Cortex of kidney (tissue), 1 donor: ENCODE measurements at regions not wholly inside any gene's neighbourhood (a gene's known extent, or its start where the extent isn't known, plus 50 kb on each side); places are given as distances from the start of the nearest gene placed in this dataset.
"Not testable (repeated sequence)": the region's sequence is repeated elsewhere in the genome, so short reads cannot be mapped to it uniquely, and the experiment has no call there.

Source experiments
- DNase-seq: peaks from one replicate; lab custom pipeline; 2025; lab: John Stamatoyannopoulos, UW

DNA sequence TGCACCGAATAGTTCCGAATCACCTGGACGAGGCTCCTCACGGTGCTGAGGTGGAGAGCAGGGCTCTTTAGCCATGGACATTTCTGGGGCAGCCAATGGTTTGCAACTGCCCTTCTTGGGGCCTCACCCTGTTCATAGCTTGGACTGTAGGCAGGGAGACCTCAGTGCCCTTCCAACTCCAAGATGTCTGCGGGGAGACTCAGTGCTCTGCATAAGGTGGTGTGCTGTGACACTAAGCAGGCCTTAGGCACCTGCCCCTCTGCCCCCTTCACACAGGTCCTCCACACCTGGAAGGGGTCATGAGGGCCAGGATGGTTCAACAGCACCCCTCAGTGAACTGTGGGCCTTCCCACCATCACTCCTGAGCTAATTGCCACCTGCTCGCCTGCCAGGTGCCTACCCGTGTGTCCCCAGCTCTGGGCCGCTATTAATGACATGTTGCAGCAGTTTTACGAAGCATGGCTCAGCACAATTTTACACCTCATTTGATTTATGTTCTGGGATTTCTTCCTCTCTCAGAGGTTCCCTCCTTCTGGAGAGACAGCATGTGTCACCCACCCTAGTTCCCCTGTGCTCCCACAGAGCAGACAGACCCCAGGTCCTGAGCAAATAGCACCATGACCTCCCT lies 101.2 kb upstream of the SMAD3 start:
- no peak for DNase-seq

DNA sequence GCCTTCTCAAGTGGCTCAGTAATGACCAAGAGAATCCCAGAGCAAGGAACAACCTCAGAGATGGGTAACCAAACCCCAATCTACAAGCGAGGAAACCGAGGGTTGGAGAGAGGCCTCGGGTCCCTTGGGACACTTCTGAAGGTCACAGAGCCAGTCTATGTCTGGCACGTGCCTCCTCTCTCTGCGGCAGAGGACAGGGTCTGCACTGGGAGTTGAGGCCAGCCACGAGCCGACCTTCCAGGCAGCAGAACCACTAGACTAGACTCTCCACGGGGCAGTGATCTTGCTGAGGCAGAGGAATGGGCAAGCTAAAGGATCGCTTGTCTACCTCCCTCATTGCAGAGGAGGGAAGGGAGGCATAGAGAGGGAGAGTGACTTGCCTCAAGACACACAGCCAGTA lies 100.6 kb upstream of the SMAD3 start:
- DNase-seq = no peak

DNA sequence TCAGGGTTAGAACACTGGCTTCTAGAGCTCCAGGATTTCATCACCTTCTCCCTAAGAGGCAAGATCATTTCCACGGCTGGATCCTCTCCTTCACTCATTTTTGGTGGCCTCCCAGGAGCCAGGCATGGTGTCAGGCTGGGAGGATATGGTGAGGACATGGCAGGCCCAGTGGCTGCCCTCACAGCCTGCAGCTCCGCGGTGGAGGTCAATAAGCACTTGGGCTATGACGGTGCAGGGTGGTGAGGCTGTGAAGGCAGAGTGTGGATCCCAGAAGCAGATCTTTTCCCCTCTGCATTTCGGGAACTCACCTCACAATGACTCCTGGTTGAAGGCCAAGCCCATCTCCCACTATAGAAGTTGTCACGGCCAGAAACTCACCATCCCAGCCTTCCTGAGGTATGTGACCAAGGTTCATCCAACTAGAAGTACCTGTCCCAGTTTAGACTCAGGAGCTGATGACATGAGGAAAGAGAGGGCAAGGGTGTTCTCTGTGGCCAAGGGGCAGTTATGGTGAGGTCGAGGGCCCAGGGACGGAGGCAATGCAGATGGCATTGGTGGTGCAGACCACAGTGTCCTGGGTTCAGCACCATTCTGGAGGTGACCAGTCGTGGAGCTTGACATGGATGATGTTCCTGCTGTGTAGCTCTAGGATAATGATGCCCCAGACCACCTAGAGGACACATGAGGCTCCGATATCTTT lies 100.1 kb upstream of the SMAD3 start:
- no peak for DNase-seq

DNA sequence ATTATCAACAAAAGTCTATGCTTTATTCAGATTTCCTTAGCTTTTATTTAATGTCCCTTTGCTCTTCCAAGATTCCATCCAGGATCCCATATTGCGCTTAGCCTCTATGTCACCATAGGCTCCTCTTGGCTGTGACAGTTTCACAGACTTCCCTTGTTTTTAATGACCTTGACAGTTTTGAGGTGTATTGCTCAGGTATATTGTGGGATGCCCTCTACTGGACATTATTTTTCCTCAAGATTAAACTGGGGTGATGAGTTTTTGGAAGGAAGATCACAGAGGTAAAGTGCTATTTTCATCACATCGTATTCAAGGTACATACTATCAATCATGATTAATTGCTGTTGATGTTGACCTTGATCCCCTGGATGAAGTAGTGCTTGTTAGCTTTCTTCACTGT lies 99.1 kb upstream of the SMAD3 start:
- no peak for DNase-seq

DNA sequence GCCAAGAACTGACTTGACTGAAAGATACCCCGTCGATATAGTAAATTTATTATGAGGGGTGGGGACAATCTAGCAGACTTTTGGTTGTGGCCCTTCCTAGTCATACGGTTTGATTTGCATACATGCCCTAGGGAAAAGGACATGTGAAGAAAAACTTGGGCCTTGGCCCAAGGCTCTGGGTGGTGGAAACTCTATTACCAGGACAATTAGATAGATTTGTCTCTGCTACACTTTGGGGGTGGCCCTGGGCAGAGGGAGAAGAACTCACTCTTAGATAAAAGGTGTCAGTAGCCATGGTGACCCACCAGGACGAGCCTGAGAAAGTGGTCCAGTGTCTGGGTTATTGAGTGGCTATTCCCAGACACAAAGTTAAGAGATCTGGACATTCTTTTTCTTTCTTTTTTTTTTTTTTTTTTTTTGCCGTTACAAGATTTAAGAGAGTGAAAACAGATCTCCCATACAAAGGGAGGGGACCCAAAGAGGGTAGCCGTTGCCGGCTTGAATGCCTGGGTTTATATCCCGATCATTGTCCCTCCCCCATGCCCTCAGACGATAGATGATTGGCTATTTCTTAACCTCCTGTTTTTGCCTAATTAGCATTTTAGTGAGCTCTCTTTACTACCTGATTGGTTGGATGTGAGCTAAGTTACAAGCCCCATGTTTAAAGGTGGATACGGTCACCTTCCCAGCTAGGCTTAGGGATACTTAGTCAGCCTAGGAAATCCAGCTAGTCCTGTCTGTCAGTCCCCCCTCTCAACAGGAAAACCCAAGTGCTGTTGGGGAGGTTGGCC lies 96.4 kb upstream of the SMAD3 start:
- DNase-seq = no peak

- not testable (repeated sequence) for DNase-seq
Observed at GRCh38 chr15:66974131-66974530, 91.3 kb upstream of the SMAD3 start.

- not testable (repeated sequence) for DNase-seq
Observed at GRCh38 chr15:66976106-66976640, 89.2 kb upstream of the SMAD3 start.

- DNase-seq = not testable (repeated sequence)
Observed at GRCh38 chr15:66980326-66980725, 85.1 kb upstream of the SMAD3 start.

GRCh38 chr15:66981771-66982170 lies 83.6 kb upstream of the SMAD3 start:
- no peak for DNase-seq

DNA sequence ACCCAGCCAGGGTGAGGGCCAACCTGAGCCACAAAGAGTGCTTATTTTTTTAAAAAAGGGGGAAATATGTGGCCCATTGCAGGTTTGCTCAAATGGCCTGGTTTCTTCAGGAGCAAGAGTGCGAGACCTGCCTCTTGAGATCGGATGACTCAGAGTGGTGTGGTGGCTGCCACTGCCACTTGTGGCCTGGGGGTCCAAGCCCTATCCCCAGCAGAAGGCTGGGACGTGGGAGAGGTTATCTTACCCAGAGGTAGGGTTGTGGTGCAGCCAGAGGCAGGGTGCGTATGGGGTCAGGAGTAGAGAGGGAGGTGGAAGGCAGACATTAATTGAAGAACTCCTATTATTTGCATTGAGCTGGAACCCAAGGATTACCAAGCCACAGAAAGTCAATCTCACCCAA lies 83.2 kb upstream of the SMAD3 start:
- no peak for DNase-seq

- DNase-seq = no peak
Observed at GRCh38 chr15:66982816-66983215, 82.6 kb upstream of the SMAD3 start.

DNA sequence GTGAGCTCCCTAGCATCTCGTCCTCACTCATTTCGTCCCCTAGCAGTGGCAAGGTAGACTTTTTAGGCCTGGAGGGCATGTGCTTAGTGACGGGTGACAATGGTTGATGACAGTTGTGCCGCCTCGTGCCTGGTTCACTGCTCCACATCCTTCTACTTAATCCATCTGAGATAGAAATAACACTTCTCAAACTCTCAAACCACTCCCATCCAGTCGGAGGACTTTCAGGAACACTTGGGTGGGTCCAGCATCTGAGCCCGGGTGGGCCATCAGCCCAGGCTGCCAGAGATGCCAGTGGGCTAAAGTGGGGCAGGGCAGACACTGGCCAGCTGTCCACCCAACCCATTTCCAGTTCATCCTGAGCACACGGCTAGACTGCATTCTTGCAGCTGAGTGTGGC lies 79.7 kb upstream of the SMAD3 start:
- no peak for DNase-seq

DNA sequence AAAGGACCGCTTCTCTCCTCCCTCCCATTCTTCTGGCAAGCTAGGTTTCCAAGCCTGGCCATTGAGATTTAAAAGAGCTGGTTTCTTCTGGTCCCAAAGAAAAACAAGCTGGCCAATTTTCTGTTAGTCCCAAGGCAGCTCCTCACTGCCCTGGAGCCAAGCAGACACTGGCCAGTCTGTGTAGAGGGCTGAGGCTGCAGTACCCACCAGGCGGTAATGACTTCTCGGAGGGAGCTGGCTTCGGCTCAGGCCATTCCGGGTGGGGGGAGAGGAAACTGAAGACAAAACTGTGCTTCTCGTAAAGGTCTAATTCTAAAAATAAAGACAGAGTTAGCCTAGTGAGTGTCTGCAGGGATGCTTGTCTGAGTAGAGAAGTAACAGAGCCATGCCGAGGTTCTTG lies 78.5 kb upstream of the SMAD3 start:
- no peak for DNase-seq

GRCh38 chr15:66993090-66993489 lies 72.3 kb upstream of the SMAD3 start:
- no peak for DNase-seq

DNA sequence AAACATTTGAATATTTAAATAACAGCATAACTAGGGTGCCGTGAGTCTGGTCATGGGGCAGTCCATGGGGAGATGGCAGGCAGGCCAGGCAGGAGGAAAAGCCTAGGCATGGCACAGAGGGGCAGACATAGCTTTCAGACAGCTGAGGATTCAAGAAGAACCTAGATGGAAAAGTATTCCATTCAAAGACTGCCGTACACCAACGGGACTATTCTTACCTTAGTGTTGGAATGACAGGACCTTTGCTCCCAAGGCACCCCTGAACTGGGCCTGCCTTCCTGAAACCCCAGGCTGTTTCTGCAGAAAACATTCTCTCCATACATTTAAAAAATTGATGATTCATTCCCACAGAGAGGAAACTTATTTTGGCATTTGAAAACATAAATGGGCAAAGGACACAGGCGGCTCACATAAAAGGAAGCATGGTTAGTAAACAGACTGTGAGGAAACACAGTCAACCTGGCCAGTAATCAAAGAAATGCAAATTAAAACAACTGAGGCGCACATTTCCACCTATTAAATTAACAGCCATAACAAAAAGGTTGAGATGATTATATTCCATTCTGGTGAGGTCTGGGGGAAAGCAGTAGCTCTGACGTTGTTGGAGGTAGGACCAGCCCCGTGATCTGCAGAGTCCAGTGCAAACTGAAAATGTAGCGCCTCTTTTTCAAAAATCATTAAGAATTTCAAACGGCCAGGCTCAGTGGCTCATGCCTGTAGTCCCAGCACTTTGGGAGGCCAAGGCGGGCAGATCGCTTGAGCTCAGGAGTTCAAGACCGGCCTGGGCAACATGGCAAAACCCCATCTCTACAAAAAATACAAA lies 71.3 kb upstream of the SMAD3 start:
- no peak for DNase-seq

GRCh38 chr15:66994927-66995656 lies 70.3 kb upstream of the SMAD3 start:
- no peak for DNase-seq

GRCh38 chr15:66996094-66996493 lies 69.3 kb upstream of the SMAD3 start:
- no peak for DNase-seq

- DNase-seq = no peak
Observed at GRCh38 chr15:66997212-66997611, 68.2 kb upstream of the SMAD3 start.

DNA sequence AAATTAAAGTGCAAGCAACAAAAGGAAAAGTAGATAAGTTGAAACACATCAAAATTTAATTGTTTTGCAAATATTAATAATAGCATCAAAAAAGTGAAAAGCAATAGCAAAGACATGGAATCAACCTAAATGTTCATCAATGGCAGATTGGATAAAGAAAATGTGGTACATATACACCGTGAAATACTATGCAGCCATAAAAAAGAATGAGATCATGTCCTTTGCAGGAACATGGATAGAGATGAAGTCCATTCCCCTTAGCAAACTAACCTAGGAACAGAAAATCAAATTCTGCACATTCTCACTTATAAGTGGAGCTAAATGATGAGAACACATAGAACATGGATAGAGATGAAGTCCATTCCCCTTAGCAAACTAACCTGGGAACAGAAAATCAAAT lies 67.2 kb upstream of the SMAD3 start:
- not testable (repeated sequence) for DNase-seq

GRCh38 chr15:66999046-66999968 lies 66.1 kb upstream of the SMAD3 start:
- DNase-seq = no peak
